GM12878 (cell line): ENCODE measurements at regions not wholly inside any gene's neighbourhood (a gene's known extent, or its start where the extent isn't known, plus 50 kb on each side); places are given as distances from the start of the nearest gene placed in this dataset.

Experiments used
- ATAC-seq: fragments of 200-7000 bp; cut with Tn5 transposase; 3 replicates; pipeline ENCODE4 v1.9.1; 2020; ENCODE audit warnings: mild to moderate bottlenecking, moderate library complexity
- BruUV-seq: library from RNA; stranded (reverse); fragments of 400-500 nt; replicated peaks from 2 replicates; lab custom pipeline; 2021; lab: Mats Ljungman, UMichigan
- CTCF ChIA-PET: fragments of 300-600 bp; sonication (Branson Sonifier 250); formaldehyde crosslinking; extraction: SDS; loops from one replicate; lab custom pipeline; 2021; ENCODE audit warnings: inconsistent platforms; lab: Yijun Ruan, JAX
- POLR2A ChIA-PET: fragments of 350-600 bp; formaldehyde crosslinking; extraction: SDS; loops from one replicate; lab custom pipeline; 2021; ENCODE audit warnings: inconsistent platforms; lab: Charles Lee
- RAD21 ChIA-PET: fragments of 300-600 bp; sonication (Branson Sonifier 250); formaldehyde crosslinking; loops from one replicate; lab custom pipeline; 2023; ENCODE audit warnings: antibody characterized with exemption; ENCODE audit not compliant: unreplicated experiment; lab: Charles Lee
- SMC1A ChIA-PET: fragments of 300-600 bp; sonication (Branson Sonifier 250); formaldehyde crosslinking; loops from one replicate; lab custom pipeline; 2023; ENCODE audit not compliant: unreplicated experiment, uncharacterized antibody; lab: Charles Lee
- DNase-seq: peaks from one replicate; pipeline ENCODE4 v3.0.0-alpha.2; 2011; ENCODE audit warnings: low read depth, low spot score
- FAIRE-seq: peaks from 3 replicates; lab custom pipeline; 2011; peaks lifted over from hg19 to GRCh38; lab: Jason Lieb, UNC
- H2AFZ ChIP-seq: 2 replicates; pipeline ENCODE4 v1.6.0; 2011; ENCODE audit warnings: low read depth, low read length, control low read depth; ENCODE audit not compliant: control insufficient read depth
- H3K27ac ChIP-seq: 2 replicates; pipeline ENCODE4 v1.5.1; 2011; ENCODE audit warnings: control low read depth; ENCODE audit not compliant: control insufficient read depth, insufficient read depth
- H3K27me3 ChIP-seq, 2 experiments: replicated peaks in 1 of 2; 2 replicates each; pipeline versions ENCODE4 v1.6.0 to v1.6.1; 2011; ENCODE audit warnings: low read length in 1 of 2; ENCODE audit not compliant: control insufficient read depth in 2 of 2, insufficient read depth in 2 of 2
- H3K36me3 ChIP-seq, 2 experiments: 2 replicates each; pipeline ENCODE4 v1.5.1; 2011; ENCODE audit warnings: low read length in 1 of 2; ENCODE audit not compliant: control insufficient read depth in 2 of 2, insufficient read depth in 2 of 2
- H3K4me1 ChIP-seq: 2 replicates; pipeline ENCODE4 v1.6.1; 2011; ENCODE audit warnings: mild to moderate bottlenecking, low read length, moderate library complexity, mixed read lengths; ENCODE audit not compliant: control insufficient read depth, insufficient read depth
- H3K4me2 ChIP-seq: 2 replicates; pipeline ENCODE4 v1.6.0; 2011; ENCODE audit warnings: control low read depth; ENCODE audit not compliant: control insufficient read depth, insufficient read depth
- H3K4me3 ChIP-seq: fragments of 200-600 bp; sonication (generic); 2 replicates; pipeline ENCODE4 v1.5.1; 2016
- H3K79me2 ChIP-seq: 2 replicates; pipeline ENCODE4 v1.6.0; 2011; ENCODE audit warnings: low read length; ENCODE audit not compliant: control insufficient read depth, insufficient read depth
- H3K9ac ChIP-seq: 2 replicates; pipeline ENCODE4 v1.8.0; 2011; ENCODE audit warnings: low read length, control low read depth, mixed read lengths; ENCODE audit not compliant: control insufficient read depth, insufficient read depth
- H3K9me3 ChIP-seq: replicated peaks from 3 replicates; pipeline ENCODE4 v1.5.1; 2011; ENCODE audit warnings: mild to moderate bottlenecking, low read length; ENCODE audit not compliant: control insufficient read depth, insufficient read depth
- H4K20me1 ChIP-seq: 2 replicates; pipeline ENCODE4 v1.6.0; 2011; ENCODE audit not compliant: control insufficient read depth, insufficient read depth
- CEBPB ChIP-seq, 2 experiments: fragments of 150-350 bp in 1 of 2; IDR thresholded peaks; 2 replicates each; pipeline ENCODE4 v1.6.1; 2012 to 2014; ENCODE audit warnings: low read depth in 2 of 2, low read length in 2 of 2, borderline replicate concordance in 1 of 2, inconsistent platforms in 1 of 2
- CHD2 ChIP-seq: IDR thresholded peaks from 2 replicates; pipeline ENCODE4 v1.6.1; 2011; ENCODE audit warnings: low read depth, low read length, improper control_type of control experiment, borderline replicate concordance
- CHD4 ChIP-seq: fragments of 200-600 bp; sonication (generic); IDR thresholded peaks from 2 replicates; pipeline ENCODE4 v1.6.1; 2016; ENCODE audit warnings: mild to moderate bottlenecking
- DPF2 ChIP-seq: fragments of 450-650 bp; IDR thresholded peaks from 2 replicates; pipeline ENCODE4 v1.6.1; 2017; ENCODE audit warnings: mild to moderate bottlenecking
- FOXK2 ChIP-seq: fragments of 450-650 bp; IDR thresholded peaks from 2 replicates; pipeline ENCODE4 v1.6.1; 2017; ENCODE audit warnings: mild to moderate bottlenecking, moderate library complexity
- MEF2B ChIP-seq: fragments of 450-650 bp; IDR thresholded peaks from 2 replicates; pipeline ENCODE4 v1.6.1; 2018; ENCODE audit warnings: mild to moderate bottlenecking, moderate library complexity; ENCODE audit not compliant: partially characterized antibody, poor library complexity, severe bottlenecking
- NFIC ChIP-seq: IDR thresholded peaks from 2 replicates; pipeline ENCODE4 v1.6.1; 2012; ENCODE audit warnings: low read depth, mild to moderate bottlenecking, inconsistent platforms, low read length, moderate library complexity
- PML ChIP-seq: IDR thresholded peaks from 2 replicates; pipeline ENCODE4 v1.6.1; 2012; ENCODE audit warnings: low read length, inconsistent platforms
- RB1 ChIP-seq: fragments of 450-650 bp; formaldehyde crosslinking; IDR thresholded peaks from 2 replicates; pipeline ENCODE4 v1.6.1; 2017; ENCODE audit warnings: mild to moderate bottlenecking, borderline replicate concordance
- RELA ChIP-seq: fragments of 450-650 bp; IDR thresholded peaks from 2 replicates; pipeline ENCODE4 v1.8.0; 2014; ENCODE audit warnings: borderline replicate concordance; ENCODE audit not compliant: partially characterized antibody
- SMAD1 ChIP-seq: fragments of 450-650 bp; IDR thresholded peaks from 2 replicates; pipeline ENCODE4 v1.6.1; 2018; ENCODE audit warnings: mild to moderate bottlenecking, low read depth; ENCODE audit not compliant: partially characterized antibody
- TCF3 ChIP-seq: IDR thresholded peaks from 2 replicates; pipeline ENCODE4 v1.6.1; 2012; ENCODE audit warnings: low read depth, mild to moderate bottlenecking, low read length, borderline replicate concordance; ENCODE audit not compliant: insufficient read depth
- YBX1 ChIP-seq: fragments of 450-650 bp; IDR thresholded peaks from 2 replicates; pipeline ENCODE4 v1.6.1; 2016; ENCODE audit warnings: antibody characterized with exemption
- ZNF24 ChIP-seq: fragments of 450-650 bp; IDR thresholded peaks from 2 replicates; pipeline ENCODE4 v1.6.1; 2017; ENCODE audit warnings: antibody characterized with exemption, mild to moderate bottlenecking
- WGBS: methylation state at CpG from one replicate; pipeline ENCODE4 v1.1.6; 2016; ENCODE audit warnings: low lambda C conversion rate; ENCODE audit not compliant: insufficient replicate concordance, insufficient coverage; ENCODE audit errors: missing lambda C conversion rate; 5-methylcytosine and 5-hydroxymethylcytosine counted together
- in situ Hi-C: fragments of 300-500 bp; cut with MboI; formaldehyde crosslinking; loops from 9 replicates; pipeline ENCODE4 v1.14.3; 2018; ENCODE audit warnings: mixed read lengths
- intact Hi-C: fragments of 100-400 bp; cut with micrococcal nuclease; formaldehyde crosslinking; loops from one replicate; pipeline ENCODE4 v1.14.2; 2022; ENCODE audit not compliant: unreplicated experiment
- TF ChIP-seq, protein P1 (sequence below): fragments of 450-650 bp; IDR thresholded peaks from 2 replicates; pipeline ENCODE4 v1.6.1; 2014; ENCODE audit warnings: mild to moderate bottlenecking
- TF ChIP-seq, protein P2 (sequence below): fragments of 450-650 bp; IDR thresholded peaks from 2 replicates; pipeline ENCODE4 v1.6.1; 2016; ENCODE audit warnings: mild to moderate bottlenecking, moderate library complexity, borderline replicate concordance
- TF ChIP-seq, protein P3 (sequence below): fragments of 450-650 bp; IDR thresholded peaks from 2 replicates; pipeline ENCODE4 v1.6.1; 2017; ENCODE audit warnings: mild to moderate bottlenecking

DNA sequence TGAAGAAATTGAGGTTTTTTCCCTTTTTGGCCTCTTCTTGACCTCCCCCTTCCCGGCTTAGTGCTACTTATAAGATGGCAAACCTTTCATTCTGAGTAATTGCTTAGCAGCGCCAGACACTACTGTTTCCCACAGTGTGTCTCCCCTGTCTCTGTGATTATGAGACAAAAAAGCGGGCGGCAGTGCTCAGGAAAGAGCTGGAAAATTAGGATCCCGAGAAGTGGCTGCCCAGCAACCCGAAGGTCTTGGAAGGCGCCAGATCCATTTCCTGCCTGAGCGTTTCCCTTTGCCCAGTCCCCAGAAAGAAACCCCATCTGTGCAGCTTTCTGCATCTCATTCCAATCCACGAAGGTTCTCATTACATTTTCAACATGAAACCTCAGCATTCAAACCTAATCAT, 191.9 kb upstream of the APCDD1 start:
- Histone ChIP-seq H3K79me2 (no peaks in the 10 kb centered on the region), H3K27ac (no peak overlapping the region), H3K9ac (no peak overlapping the region), H3K27me3 (no peaks in the 10 kb centered on the region), H3K36me3 (no peaks in the 10 kb centered on the region), H3K9me3 (no peaks in the 10 kb centered on the region; the same call in 1 of the 3 replicates), H3K4me1 (peaks cover 4% of the 10 kb centered on the region), H3K4me2 (no peak overlapping the region), H3K4me3 (no peak overlapping the region), H4K20me1 (no peaks in the 10 kb centered on the region), H2AFZ (no peak overlapping the region)
- in situ Hi-C loops (no loop called here), intact Hi-C loops (loop anchor here (10.0 kb wide), 1 partner anchor 58 kb away; no protein-coding TSS in a partner anchor)
- TF ChIP-seq YBX1 (no peak), ZNF24 (no peak), RB1 (no peak), DPF2 (no peak), CHD4 (no peak), SMAD1 (no peak), CEBPB (IDR thresholded peaks at IDR 0.05; ENCODE audit: borderline replicate concordance in 1 of 2, low read depth in 2 of 2, low read length in 2 of 2) (no peak), NFIC (no peak), CHD2 (no peak), RELA (no peak), TCF3 (no peak), PML (no peak), FOXK2 (no peak), MEF2B (no peak)
- TF ChIP-seq, protein P1, sequence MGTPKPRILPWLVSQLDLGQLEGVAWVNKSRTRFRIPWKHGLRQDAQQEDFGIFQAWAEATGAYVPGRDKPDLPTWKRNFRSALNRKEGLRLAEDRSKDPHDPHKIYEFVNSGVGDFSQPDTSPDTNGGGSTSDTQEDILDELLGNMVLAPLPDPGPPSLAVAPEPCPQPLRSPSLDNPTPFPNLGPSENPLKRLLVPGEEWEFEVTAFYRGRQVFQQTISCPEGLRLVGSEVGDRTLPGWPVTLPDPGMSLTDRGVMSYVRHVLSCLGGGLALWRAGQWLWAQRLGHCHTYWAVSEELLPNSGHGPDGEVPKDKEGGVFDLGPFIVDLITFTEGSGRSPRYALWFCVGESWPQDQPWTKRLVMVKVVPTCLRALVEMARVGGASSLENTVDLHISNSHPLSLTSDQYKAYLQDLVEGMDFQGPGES: no peak
- TF ChIP-seq, protein P2, sequence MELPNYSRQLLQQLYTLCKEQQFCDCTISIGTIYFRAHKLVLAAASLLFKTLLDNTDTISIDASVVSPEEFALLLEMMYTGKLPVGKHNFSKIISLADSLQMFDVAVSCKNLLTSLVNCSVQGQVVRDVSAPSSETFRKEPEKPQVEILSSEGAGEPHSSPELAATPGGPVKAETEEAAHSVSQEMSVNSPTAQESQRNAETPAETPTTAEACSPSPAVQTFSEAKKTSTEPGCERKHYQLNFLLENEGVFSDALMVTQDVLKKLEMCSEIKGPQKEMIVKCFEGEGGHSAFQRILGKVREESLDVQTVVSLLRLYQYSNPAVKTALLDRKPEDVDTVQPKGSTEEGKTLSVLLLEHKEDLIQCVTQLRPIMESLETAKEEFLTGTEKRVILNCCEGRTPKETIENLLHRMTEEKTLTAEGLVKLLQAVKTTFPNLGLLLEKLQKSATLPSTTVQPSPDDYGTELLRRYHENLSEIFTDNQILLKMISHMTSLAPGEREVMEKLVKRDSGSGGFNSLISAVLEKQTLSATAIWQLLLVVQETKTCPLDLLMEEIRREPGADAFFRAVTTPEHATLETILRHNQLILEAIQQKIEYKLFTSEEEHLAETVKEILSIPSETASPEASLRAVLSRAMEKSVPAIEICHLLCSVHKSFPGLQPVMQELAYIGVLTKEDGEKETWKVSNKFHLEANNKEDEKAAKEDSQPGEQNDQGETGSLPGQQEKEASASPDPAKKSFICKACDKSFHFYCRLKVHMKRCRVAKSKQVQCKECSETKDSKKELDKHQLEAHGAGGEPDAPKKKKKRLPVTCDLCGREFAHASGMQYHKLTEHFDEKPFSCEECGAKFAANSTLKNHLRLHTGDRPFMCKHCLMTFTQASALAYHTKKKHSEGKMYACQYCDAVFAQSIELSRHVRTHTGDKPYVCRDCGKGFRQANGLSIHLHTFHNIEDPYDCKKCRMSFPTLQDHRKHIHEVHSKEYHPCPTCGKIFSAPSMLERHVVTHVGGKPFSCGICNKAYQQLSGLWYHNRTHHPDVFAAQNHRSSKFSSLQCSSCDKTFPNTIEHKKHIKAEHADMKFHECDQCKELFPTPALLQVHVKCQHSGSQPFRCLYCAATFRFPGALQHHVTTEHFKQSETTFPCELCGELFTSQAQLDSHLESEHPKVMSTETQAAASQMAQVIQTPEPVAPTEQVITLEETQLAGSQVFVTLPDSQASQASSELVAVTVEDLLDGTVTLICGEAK: no peak
- TF ChIP-seq, protein P3, sequence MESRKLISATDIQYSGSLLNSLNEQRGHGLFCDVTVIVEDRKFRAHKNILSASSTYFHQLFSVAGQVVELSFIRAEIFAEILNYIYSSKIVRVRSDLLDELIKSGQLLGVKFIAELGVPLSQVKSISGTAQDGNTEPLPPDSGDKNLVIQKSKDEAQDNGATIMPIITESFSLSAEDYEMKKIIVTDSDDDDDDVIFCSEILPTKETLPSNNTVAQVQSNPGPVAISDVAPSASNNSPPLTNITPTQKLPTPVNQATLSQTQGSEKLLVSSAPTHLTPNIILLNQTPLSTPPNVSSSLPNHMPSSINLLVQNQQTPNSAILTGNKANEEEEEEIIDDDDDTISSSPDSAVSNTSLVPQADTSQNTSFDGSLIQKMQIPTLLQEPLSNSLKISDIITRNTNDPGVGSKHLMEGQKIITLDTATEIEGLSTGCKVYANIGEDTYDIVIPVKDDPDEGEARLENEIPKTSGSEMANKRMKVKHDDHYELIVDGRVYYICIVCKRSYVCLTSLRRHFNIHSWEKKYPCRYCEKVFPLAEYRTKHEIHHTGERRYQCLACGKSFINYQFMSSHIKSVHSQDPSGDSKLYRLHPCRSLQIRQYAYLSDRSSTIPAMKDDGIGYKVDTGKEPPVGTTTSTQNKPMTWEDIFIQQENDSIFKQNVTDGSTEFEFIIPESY: no peak
- FAIRE-seq: no peak
- ChIA-PET RAD21 (no interaction called here), SMC1A (interaction anchor here (1.3 kb wide), 1 partner anchor 9 kb away, joined by 3 read pairs; no protein-coding TSS in a partner anchor), POLR2A (no interaction called here), CTCF (no interaction called here)
- WGBS: 9% methylated on average over 9 of the region's 9 CpGs
- ATAC-seq: no peak
- DNase-seq: no peak
- BruUV-seq: no TSS peak
